ENCODE measurements at regions not wholly inside any gene's neighbourhood (a gene's known extent, or its start where the extent isn't known, plus 50 kb on each side); places are given as distances from the start of the nearest gene placed in this dataset.

DNA sequence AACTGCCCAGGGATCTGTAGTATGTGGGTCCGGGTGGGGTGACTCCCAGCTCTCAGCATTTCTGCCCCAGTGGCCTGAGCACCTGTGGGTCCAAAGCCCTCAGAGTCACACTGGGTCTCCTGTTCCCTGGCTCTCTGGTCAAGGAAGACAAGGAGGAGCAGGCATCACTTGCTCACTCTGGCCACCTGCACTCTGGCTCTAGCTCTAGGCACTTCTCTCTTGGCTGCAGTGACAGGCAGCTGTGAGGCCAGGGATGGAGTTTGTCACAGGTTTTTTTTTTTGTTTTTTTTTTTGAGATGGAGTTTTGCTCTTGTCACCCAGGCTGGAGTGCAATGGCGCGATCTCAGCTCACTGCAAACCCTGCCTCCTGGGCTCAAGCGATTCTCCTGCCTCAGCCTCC is 84.6 kb downstream of the HS1BP3 start (continued):
- TF ChIP-seq, protein P1, sequence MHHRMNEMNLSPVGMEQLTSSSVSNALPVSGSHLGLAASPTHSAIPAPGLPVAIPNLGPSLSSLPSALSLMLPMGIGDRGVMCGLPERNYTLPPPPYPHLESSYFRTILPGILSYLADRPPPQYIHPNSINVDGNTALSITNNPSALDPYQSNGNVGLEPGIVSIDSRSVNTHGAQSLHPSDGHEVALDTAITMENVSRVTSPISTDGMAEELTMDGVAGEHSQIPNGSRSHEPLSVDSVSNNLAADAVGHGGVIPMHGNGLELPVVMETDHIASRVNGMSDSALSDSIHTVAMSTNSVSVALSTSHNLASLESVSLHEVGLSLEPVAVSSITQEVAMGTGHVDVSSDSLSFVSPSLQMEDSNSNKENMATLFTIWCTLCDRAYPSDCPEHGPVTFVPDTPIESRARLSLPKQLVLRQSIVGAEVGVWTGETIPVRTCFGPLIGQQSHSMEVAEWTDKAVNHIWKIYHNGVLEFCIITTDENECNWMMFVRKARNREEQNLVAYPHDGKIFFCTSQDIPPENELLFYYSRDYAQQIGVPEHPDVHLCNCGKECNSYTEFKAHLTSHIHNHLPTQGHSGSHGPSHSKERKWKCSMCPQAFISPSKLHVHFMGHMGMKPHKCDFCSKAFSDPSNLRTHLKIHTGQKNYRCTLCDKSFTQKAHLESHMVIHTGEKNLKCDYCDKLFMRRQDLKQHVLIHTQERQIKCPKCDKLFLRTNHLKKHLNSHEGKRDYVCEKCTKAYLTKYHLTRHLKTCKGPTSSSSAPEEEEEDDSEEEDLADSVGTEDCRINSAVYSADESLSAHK (tag by site-specific recombination; IDR thresholded peaks at IDR 0.05), result no peak
- TF ChIP-seq, protein P2, sequence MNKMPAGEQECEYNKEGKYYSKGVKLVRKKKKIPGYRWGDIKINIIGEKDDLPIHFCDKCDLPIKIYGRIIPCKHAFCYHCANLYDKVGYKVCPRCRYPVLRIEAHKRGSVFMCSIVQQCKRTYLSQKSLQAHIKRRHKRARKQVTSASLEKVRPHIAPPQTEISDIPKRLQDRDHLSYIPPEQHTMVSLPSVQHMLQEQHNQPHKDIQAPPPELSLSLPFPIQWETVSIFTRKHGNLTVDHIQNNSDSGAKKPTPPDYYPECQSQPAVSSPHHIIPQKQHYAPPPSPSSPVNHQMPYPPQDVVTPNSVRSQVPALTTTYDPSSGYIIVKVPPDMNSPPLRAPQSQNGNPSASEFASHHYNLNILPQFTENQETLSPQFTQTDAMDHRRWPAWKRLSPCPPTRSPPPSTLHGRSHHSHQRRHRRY (tag by site-specific recombination; IDR thresholded peaks at IDR 0.05), result no peak
- TF ChIP-seq RBAK (tag by site-specific recombination; IDR thresholded peaks at IDR 0.05) (no peak), ZNF571 (tag by site-specific recombination; IDR thresholded peaks at IDR 0.05) (no peak), ZFP41 (tag by site-specific recombination; IDR thresholded peaks at IDR 0.05; ENCODE audit: borderline replicate concordance) (no peak), ZNF23 (tag by site-specific recombination; IDR thresholded peaks at IDR 0.05; ENCODE audit: borderline replicate concordance) (no peak), GLIS1 (tag by site-specific recombination; IDR thresholded peaks at IDR 0.05) (no peak), ZNF76 (tag by site-specific recombination; IDR thresholded peaks at IDR 0.05; ENCODE audit: borderline replicate concordance, low read depth) (no peak), ZNF133 (tag by site-specific recombination; IDR thresholded peaks at IDR 0.05) (no peak), ZNF501 (tag by site-specific recombination; IDR thresholded peaks at IDR 0.05) (no peak)
- TF ChIP-seq, protein P3, sequence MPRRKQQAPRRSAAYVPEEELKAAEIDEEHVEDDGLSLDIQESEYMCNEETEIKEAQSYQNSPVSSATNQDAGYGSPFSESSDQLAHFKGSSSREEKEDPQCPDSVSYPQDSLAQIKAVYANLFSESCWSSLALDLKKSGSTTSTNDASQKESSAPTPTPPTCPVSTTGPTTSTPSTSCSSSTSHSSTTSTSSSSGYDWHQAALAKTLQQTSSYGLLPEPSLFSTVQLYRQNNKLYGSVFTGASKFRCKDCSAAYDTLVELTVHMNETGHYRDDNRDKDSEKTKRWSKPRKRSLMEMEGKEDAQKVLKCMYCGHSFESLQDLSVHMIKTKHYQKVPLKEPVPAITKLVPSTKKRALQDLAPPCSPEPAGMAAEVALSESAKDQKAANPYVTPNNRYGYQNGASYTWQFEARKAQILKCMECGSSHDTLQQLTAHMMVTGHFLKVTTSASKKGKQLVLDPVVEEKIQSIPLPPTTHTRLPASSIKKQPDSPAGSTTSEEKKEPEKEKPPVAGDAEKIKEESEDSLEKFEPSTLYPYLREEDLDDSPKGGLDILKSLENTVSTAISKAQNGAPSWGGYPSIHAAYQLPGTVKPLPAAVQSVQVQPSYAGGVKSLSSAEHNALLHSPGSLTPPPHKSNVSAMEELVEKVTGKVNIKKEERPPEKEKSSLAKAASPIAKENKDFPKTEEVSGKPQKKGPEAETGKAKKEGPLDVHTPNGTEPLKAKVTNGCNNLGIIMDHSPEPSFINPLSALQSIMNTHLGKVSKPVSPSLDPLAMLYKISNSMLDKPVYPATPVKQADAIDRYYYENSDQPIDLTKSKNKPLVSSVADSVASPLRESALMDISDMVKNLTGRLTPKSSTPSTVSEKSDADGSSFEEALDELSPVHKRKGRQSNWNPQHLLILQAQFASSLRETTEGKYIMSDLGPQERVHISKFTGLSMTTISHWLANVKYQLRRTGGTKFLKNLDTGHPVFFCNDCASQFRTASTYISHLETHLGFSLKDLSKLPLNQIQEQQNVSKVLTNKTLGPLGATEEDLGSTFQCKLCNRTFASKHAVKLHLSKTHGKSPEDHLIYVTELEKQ (tag by site-specific recombination; IDR thresholded peaks at IDR 0.05; ENCODE audit: borderline replicate concordance), result no peak
- TF ChIP-seq, protein P4, sequence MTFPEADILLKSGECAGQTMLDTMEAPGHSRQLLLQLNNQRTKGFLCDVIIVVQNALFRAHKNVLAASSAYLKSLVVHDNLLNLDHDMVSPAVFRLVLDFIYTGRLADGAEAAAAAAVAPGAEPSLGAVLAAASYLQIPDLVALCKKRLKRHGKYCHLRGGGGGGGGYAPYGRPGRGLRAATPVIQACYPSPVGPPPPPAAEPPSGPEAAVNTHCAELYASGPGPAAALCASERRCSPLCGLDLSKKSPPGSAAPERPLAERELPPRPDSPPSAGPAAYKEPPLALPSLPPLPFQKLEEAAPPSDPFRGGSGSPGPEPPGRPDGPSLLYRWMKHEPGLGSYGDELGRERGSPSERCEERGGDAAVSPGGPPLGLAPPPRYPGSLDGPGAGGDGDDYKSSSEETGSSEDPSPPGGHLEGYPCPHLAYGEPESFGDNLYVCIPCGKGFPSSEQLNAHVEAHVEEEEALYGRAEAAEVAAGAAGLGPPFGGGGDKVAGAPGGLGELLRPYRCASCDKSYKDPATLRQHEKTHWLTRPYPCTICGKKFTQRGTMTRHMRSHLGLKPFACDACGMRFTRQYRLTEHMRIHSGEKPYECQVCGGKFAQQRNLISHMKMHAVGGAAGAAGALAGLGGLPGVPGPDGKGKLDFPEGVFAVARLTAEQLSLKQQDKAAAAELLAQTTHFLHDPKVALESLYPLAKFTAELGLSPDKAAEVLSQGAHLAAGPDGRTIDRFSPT (tag by site-specific recombination; IDR thresholded peaks at IDR 0.05), result no peak
- TF ChIP-seq, protein P5, sequence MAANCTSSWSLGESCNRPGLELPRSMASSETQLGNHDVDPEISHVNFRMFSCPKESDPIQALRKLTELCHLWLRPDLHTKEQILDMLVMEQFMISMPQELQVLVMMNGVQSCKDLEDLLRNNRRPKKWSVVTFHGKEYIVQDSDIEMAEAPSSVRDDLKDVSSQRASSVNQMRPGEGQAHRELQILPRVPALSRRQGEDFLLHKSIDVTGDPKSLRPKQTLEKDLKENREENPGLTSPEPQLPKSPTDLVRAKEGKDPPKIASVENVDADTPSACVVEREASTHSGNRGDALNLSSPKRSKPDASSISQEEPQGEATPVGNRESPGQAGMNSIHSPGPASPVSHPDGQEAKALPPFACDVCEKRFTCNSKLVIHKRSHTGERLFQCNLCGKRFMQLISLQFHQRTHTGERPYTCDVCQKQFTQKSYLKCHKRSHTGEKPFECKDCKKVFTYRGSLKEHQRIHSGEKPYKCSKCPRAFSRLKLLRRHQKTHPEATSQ (tag by site-specific recombination; IDR thresholded peaks at IDR 0.05), result no peak
- TF ChIP-seq, protein P6, sequence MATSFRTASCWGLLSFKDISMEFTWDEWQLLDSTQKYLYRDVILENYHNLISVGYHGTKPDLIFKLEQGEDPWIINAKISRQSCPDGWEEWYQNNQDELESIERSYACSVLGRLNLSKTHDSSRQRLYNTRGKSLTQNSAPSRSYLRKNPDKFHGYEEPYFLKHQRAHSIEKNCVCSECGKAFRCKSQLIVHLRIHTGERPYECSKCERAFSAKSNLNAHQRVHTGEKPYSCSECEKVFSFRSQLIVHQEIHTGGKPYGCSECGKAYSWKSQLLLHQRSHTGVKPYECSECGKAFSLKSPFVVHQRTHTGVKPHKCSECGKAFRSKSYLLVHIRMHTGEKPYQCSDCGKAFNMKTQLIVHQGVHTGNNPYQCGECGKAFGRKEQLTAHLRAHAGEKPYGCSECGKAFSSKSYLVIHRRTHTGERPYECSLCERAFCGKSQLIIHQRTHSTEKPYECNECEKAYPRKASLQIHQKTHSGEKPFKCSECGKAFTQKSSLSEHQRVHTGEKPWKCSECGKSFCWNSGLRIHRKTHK (tag by site-specific recombination; IDR thresholded peaks at IDR 0.05), result no peak
- TF ChIP-seq, protein P7, sequence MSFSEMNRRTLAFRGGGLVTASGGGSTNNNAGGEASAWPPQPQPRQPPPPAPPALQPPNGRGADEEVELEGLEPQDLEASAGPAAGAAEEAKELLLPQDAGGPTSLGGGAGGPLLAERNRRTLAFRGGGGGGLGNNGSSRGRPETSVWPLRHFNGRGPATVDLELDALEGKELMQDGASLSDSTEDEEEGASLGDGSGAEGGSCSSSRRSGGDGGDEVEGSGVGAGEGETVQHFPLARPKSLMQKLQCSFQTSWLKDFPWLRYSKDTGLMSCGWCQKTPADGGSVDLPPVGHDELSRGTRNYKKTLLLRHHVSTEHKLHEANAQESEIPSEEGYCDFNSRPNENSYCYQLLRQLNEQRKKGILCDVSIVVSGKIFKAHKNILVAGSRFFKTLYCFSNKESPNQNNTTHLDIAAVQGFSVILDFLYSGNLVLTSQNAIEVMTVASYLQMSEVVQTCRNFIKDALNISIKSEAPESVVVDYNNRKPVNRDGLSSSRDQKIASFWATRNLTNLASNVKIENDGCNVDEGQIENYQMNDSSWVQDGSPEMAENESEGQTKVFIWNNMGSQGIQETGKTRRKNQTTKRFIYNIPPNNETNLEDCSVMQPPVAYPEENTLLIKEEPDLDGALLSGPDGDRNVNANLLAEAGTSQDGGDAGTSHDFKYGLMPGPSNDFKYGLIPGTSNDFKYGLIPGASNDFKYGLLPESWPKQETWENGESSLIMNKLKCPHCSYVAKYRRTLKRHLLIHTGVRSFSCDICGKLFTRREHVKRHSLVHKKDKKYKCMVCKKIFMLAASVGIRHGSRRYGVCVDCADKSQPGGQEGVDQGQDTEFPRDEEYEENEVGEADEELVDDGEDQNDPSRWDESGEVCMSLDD (tag by site-specific recombination; IDR thresholded peaks at IDR 0.05), result no peak

Data from HEK293 (cell line).